22Rv1 (cell line): ENCODE measurements at regions not wholly inside any gene's neighbourhood (a gene's known extent, or its start where the extent isn't known, plus 50 kb on each side); places are given as distances from the start of the nearest gene placed in this dataset.

Source experiments
- H3K27ac ChIP-seq: fragments of 450-650 bp; 2 replicates; pipeline ENCODE4 v1.5.1; 2017
- CTCF ChIP-seq: fragments of 450-650 bp; IDR thresholded peaks from 2 replicates; pipeline ENCODE4 v1.5.1; 2017; ENCODE audit warnings: mild to moderate bottlenecking
- ZFX ChIP-seq: fragments of 450-650 bp; IDR thresholded peaks from 2 replicates; pipeline ENCODE4 v1.6.1; 2017; ENCODE audit warnings: antibody characterized with exemption, borderline replicate concordance

- TF ChIP-seq CTCF (no peak), ZFX (no peak)
- H3K27ac ChIP-seq, result no peak overlapping the region
Measured at GRCh38 chr5:158010831-158011230, 151.9 kb upstream of the CLINT1 start.

GRCh38 chr5:158007336-158007735 lies 148.4 kb upstream of the CLINT1 start:
- TF ChIP-seq CTCF, result no peak
- TF ChIP-seq ZFX, result no peak
- no peak overlapping the region for H3K27ac ChIP-seq

GRCh38 chr5:157999696-158000095 lies 140.8 kb upstream of the CLINT1 start:
- H3K27ac ChIP-seq, result no peak overlapping the region
- TF ChIP-seq ZFX (no peak), CTCF (no peak)

- H3K27ac ChIP-seq, result no peak overlapping the region
- TF ChIP-seq ZFX, result no peak
- TF ChIP-seq CTCF, result no peak
Measured at GRCh38 chr5:157997991-157998504, 139.1 kb upstream of the CLINT1 start.

GRCh38 chr5:157994906-157995519 lies 136.1 kb upstream of the CLINT1 start:
- no peak overlapping the region for H3K27ac ChIP-seq

GRCh38 chr5:157993986-157994691 lies 135.2 kb upstream of the CLINT1 start:
- H3K27ac ChIP-seq, result no peak overlapping the region
- TF ChIP-seq ZFX, result no peak
- no peak for TF ChIP-seq CTCF

More at GRCh38 chr5:157994906-157995519, 136.1 kb upstream of the CLINT1 start:
- TF ChIP-seq ZFX, result no peak
- peak; percentile 81 for TF ChIP-seq CTCF

GRCh38 chr5:157993201-157993600 lies 134.3 kb upstream of the CLINT1 start:
- no peak overlapping the region for H3K27ac ChIP-seq
- TF ChIP-seq ZFX, result no peak
- no peak for TF ChIP-seq CTCF
